Central memory CD8-positive, alpha-beta T cell (primary cell): ENCODE measurements at regions not wholly inside any gene's neighbourhood (a gene's known extent, or its start where the extent isn't known, plus 50 kb on each side); places are given as distances from the start of the nearest gene placed in this dataset.

ENCODE experiments used
- ATAC-seq: fragments of 150-1000 bp; cut with Tn5 transposase; replicated peaks from 2 replicates; pipeline ENCODE4 v1.10.0; 2022; ENCODE audit warnings: mild to moderate bottlenecking, moderate FRiP score, moderate number of reproducible peaks; ENCODE audit not compliant: poor library complexity, severe bottlenecking; ENCODE audit errors: extremely low read depth
- DNase-seq, 2 donors: peaks; one replicate each; pipeline ENCODE4 v3.0.0; 2021; ENCODE audit warnings: low spot score in 2 of 2
- H3K27ac Mint-ChIP-seq: one replicate; pipeline ENCODE4 v1.8.0; 2022; ENCODE audit warnings: low read depth, mild to moderate bottlenecking, moderate library complexity, mixed read lengths
- H3K27me3 Mint-ChIP-seq: one replicate; pipeline ENCODE4 v1.8.0; 2022; ENCODE audit warnings: mixed read lengths
- H3K36me3 Mint-ChIP-seq: one replicate; pipeline ENCODE4 v1.8.0; 2022; ENCODE audit warnings: mild to moderate bottlenecking, moderate library complexity, mixed read lengths; ENCODE audit not compliant: insufficient read depth
- H3K4me1 Mint-ChIP-seq: one replicate; pipeline ENCODE4 v1.8.0; 2022; ENCODE audit warnings: mixed read lengths
- H3K4me3 Mint-ChIP-seq: one replicate; pipeline ENCODE4 v1.8.0; 2022; ENCODE audit warnings: mild to moderate bottlenecking, moderate library complexity, mixed read lengths
- H3K9me3 Mint-ChIP-seq: one replicate; pipeline ENCODE4 v1.8.0; 2022; ENCODE audit warnings: mixed read lengths

GRCh38 chr9:88766778-88767503 lies 224.3 kb upstream of the S1PR3 start:
- ATAC-seq = no peak
- H3K36me3 Mint-ChIP-seq = no peaks in the 10 kb centered on the region
- peaks cover 4% of the 10 kb centered on the region for H3K27me3 Mint-ChIP-seq

GRCh38 chr9:88767504-88767790 lies 223.8 kb upstream of the S1PR3 start:
- ATAC-seq (no peak), DNase-seq (no peak)
- Mint-ChIP-seq H3K27me3 (peaks cover 9% of the 10 kb centered on the region), H3K4me1 (no peaks in the 10 kb centered on the region), H3K4me3 (no peak overlapping the region), H3K36me3 (no peaks in the 10 kb centered on the region), H3K27ac (no peak overlapping the region), H3K9me3 (no peaks in the 10 kb centered on the region)

More at GRCh38 chr9:88766778-88767503, 224.3 kb upstream of the S1PR3 start:
- DNase-seq = no peak
- H3K9me3 Mint-ChIP-seq = no peaks in the 10 kb centered on the region
- H3K4me1 Mint-ChIP-seq = no peaks in the 10 kb centered on the region
- no peak overlapping the region for H3K4me3 Mint-ChIP-seq
- H3K27ac Mint-ChIP-seq = no peak overlapping the region

- H3K36me3 Mint-ChIP-seq = no peaks in the 10 kb centered on the region
- no peaks in the 10 kb centered on the region for H3K4me1 Mint-ChIP-seq
- no peak overlapping the region for H3K27ac Mint-ChIP-seq
- H3K4me3 Mint-ChIP-seq = no peak overlapping the region
- ATAC-seq (no peak), DNase-seq (no peak)
- H3K27me3 Mint-ChIP-seq = peaks cover 51% of the 10 kb centered on the region
- no peaks in the 10 kb centered on the region for H3K9me3 Mint-ChIP-seq
These were observed 218.7 kb upstream of the S1PR3 start for GRCh38 chr9:88772575-88772974.

- H3K4me3 Mint-ChIP-seq = no peak overlapping the region
- no peak overlapping the region for H3K27ac Mint-ChIP-seq
- H3K4me1 Mint-ChIP-seq = no peaks in the 10 kb centered on the region
- H3K27me3 Mint-ChIP-seq = peaks cover 51% of the 10 kb centered on the region
- no peak for ATAC-seq
- H3K36me3 Mint-ChIP-seq = no peaks in the 10 kb centered on the region
- DNase-seq = no peak
- H3K9me3 Mint-ChIP-seq = no peaks in the 10 kb centered on the region
These were observed 218.1 kb upstream of the S1PR3 start for GRCh38 chr9:88773126-88773525.

- ATAC-seq (no peak), DNase-seq (no peak)
- no peaks in the 10 kb centered on the region for H3K36me3 Mint-ChIP-seq
- peaks cover 51% of the 10 kb centered on the region for H3K27me3 Mint-ChIP-seq
- no peaks in the 10 kb centered on the region for H3K9me3 Mint-ChIP-seq
- no peaks in the 10 kb centered on the region for H3K4me1 Mint-ChIP-seq
- H3K4me3 Mint-ChIP-seq = no peak overlapping the region
- no peak overlapping the region for H3K27ac Mint-ChIP-seq
These were observed 217.5 kb upstream of the S1PR3 start for GRCh38 chr9:88773627-88774244.

- Mint-ChIP-seq H3K27ac (no peak overlapping the region), H3K36me3 (no peaks in the 10 kb centered on the region), H3K27me3 (peaks cover 51% of the 10 kb centered on the region), H3K4me1 (no peaks in the 10 kb centered on the region), H3K4me3 (no peak overlapping the region), H3K9me3 (no peaks in the 10 kb centered on the region)
- DNase-seq (no peak), ATAC-seq (no peak)
These were observed 216.2 kb upstream of the S1PR3 start for GRCh38 chr9:88775037-88775471.

GRCh38 chr9:88775559-88775958 lies 215.7 kb upstream of the S1PR3 start:
- H3K36me3 Mint-ChIP-seq = no peaks in the 10 kb centered on the region
- peaks cover 51% of the 10 kb centered on the region for H3K27me3 Mint-ChIP-seq
- H3K4me1 Mint-ChIP-seq = no peaks in the 10 kb centered on the region
- DNase-seq = no peak
- H3K4me3 Mint-ChIP-seq = no peak overlapping the region
- H3K27ac Mint-ChIP-seq = no peak overlapping the region
- H3K9me3 Mint-ChIP-seq = no peaks in the 10 kb centered on the region
- ATAC-seq = no peak

- Mint-ChIP-seq H3K4me3 (no peak overlapping the region), H3K4me1 (no peaks in the 10 kb centered on the region), H3K27ac (no peak overlapping the region), H3K9me3 (no peaks in the 10 kb centered on the region), H3K27me3 (peaks cover 51% of the 10 kb centered on the region), H3K36me3 (no peaks in the 10 kb centered on the region)
- DNase-seq = no peak
- ATAC-seq = no peak
These were observed 215.3 kb upstream of the S1PR3 start for GRCh38 chr9:88775966-88776365.

- DNase-seq = no peak
- H3K4me1 Mint-ChIP-seq = no peaks in the 10 kb centered on the region
- no peak for ATAC-seq
- no peaks in the 10 kb centered on the region for H3K9me3 Mint-ChIP-seq
- peaks cover 53% of the 10 kb centered on the region for H3K27me3 Mint-ChIP-seq
- no peak overlapping the region for H3K4me3 Mint-ChIP-seq
- no peaks in the 10 kb centered on the region for H3K36me3 Mint-ChIP-seq
- no peak overlapping the region for H3K27ac Mint-ChIP-seq
These were observed 214.4 kb upstream of the S1PR3 start for GRCh38 chr9:88776717-88777497.

GRCh38 chr9:88777498-88778312 lies 213.6 kb upstream of the S1PR3 start:
- Mint-ChIP-seq H3K36me3 (no peaks in the 10 kb centered on the region), H3K27ac (no peak overlapping the region), H3K27me3 (peaks cover 53% of the 10 kb centered on the region)

GRCh38 chr9:88781628-88782391 lies 209.5 kb upstream of the S1PR3 start:
- no peaks in the 10 kb centered on the region for H3K36me3 Mint-ChIP-seq
- no peak overlapping the region for H3K4me3 Mint-ChIP-seq
- no peak overlapping the region for H3K27ac Mint-ChIP-seq
- no peak for DNase-seq
- H3K4me1 Mint-ChIP-seq = no peaks in the 10 kb centered on the region
- ATAC-seq = no peak
- H3K27me3 Mint-ChIP-seq = peaks cover 31% of the 10 kb centered on the region
- H3K9me3 Mint-ChIP-seq = no peaks in the 10 kb centered on the region

More at GRCh38 chr9:88777498-88778312, 213.6 kb upstream of the S1PR3 start:
- no peaks in the 10 kb centered on the region for H3K4me1 Mint-ChIP-seq
- H3K9me3 Mint-ChIP-seq = no peaks in the 10 kb centered on the region
- no peak for ATAC-seq
- H3K4me3 Mint-ChIP-seq = no peak overlapping the region
- no peak for DNase-seq
